ENCODE measurements at regions not wholly inside any gene's neighbourhood (a gene's known extent, or its start where the extent isn't known, plus 50 kb on each side); places are given as distances from the start of the nearest gene placed in this dataset.
"Not testable (repeated sequence)": the region's sequence is repeated elsewhere in the genome, so short reads cannot be mapped to it uniquely, and the experiment has no call there.

DNA sequence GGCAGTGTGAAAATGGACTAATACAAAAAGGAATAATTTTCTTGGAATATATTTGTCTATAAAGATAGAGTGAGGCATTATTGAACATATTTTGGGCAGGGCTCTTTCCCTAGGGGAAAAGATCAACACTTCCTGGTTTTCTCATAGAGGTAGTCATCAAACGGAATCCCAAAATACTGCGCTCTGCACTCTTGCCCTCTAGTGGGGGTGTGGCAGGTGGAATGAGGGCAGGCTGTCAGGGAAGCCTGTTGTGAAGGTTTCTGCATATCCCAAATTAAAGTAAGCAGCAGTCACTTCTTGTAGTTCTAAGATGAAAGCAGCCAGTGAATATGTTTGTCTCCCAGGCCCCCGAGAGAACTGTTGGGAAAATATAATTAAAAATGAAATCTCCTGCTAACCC lies 666.8 kb upstream of the TMEM132C start:
- no peaks in the 10 kb centered on the region for H3K4me1 ChIP-seq
- intact Hi-C loops (cut with DNase I): no loop called here

GRCh38 chr12:127606476-127607015 lies 660.4 kb upstream of the TMEM132C start:
- Histone ChIP-seq H3K36me3 (no peaks in the 10 kb centered on the region), H3K27ac (replicated peaks in 1 of 4) (no peak overlapping the region), H3K4me3 (no peak overlapping the region), H3K27me3 (no peaks in the 10 kb centered on the region), H3K4me1 (no peaks in the 10 kb centered on the region), H3K9me3 (no peaks in the 10 kb centered on the region)
- WGBS: 89% methylated on average over 3 of the region's 3 CpGs
- no peak for DNase-seq (ENCODE audit: extremely low spot score)
- intact Hi-C loops (cut with DNase I): no loop called here
- TF ChIP-seq, protein P1, sequence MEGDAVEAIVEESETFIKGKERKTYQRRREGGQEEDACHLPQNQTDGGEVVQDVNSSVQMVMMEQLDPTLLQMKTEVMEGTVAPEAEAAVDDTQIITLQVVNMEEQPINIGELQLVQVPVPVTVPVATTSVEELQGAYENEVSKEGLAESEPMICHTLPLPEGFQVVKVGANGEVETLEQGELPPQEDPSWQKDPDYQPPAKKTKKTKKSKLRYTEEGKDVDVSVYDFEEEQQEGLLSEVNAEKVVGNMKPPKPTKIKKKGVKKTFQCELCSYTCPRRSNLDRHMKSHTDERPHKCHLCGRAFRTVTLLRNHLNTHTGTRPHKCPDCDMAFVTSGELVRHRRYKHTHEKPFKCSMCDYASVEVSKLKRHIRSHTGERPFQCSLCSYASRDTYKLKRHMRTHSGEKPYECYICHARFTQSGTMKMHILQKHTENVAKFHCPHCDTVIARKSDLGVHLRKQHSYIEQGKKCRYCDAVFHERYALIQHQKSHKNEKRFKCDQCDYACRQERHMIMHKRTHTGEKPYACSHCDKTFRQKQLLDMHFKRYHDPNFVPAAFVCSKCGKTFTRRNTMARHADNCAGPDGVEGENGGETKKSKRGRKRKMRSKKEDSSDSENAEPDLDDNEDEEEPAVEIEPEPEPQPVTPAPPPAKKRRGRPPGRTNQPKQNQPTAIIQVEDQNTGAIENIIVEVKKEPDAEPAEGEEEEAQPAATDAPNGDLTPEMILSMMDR (IDR thresholded peaks at IDR 0.05): no peak
- no peak for TF ChIP-seq POLR2A (IDR thresholded peaks at IDR 0.05; ENCODE audit: low read depth)
- no peak for TF ChIP-seq POLR2AphosphoS5 (IDR thresholded peaks at IDR 0.05)
- TF ChIP-seq EP300 (IDR thresholded peaks at IDR 0.05): no peak

More for the DNA sequence above, 666.8 kb upstream of the TMEM132C start:
- DNase-seq (ENCODE audit: extremely low spot score): no peak
- Histone ChIP-seq H3K36me3 (no peaks in the 10 kb centered on the region), H3K27me3 (no peaks in the 10 kb centered on the region), H3K9me3 (no peaks in the 10 kb centered on the region), H3K27ac (replicated peaks in 1 of 4) (no peak overlapping the region), H3K4me3 (no peak overlapping the region)
- WGBS: 64% methylated on average over 3 of the region's 3 CpGs
- TF ChIP-seq POLR2AphosphoS5 (IDR thresholded peaks at IDR 0.05): no peak
- TF ChIP-seq, protein P1 (IDR thresholded peaks at IDR 0.05): no peak
- no peak for TF ChIP-seq EP300 (IDR thresholded peaks at IDR 0.05)
- no peak for TF ChIP-seq POLR2A (IDR thresholded peaks at IDR 0.05; ENCODE audit: low read depth)

DNA sequence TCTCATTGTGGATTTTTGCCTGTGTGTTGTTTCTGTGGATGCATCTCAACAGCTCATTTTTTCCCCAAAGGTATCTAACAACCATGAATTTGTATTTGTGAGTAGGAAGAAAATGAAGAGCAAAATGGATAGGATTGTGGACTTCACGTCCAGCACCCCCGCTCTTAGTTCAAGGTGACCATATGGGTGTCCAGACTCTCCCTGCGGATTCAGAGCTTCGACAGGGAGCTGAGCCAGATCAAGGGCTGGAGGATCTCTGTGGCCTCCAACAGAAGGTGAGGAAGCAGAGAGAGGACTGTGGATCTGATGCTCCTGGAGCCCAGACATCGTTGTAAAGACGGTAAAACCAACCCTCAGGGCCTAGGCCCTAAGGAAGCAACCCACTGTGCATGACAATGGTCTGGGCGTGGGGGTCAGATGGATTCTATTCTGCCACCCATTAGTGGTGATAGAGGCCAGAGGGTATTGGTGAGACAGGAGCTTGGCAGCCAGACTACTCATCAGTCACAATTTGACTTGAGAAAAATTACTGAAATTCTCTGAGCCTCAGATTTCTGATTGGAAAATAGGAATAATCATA lies 659.7 kb upstream of the TMEM132C start:
- TF ChIP-seq, protein P1 (IDR thresholded peaks at IDR 0.05): no peak
- no peak for TF ChIP-seq POLR2A (IDR thresholded peaks at IDR 0.05; ENCODE audit: low read depth)
- TF ChIP-seq EP300 (IDR thresholded peaks at IDR 0.05): no peak
- TF ChIP-seq POLR2AphosphoS5 (IDR thresholded peaks at IDR 0.05): no peak
- Histone ChIP-seq H3K4me1 (no peaks in the 10 kb centered on the region), H3K4me3 (no peak overlapping the region), H3K36me3 (no peaks in the 10 kb centered on the region), H3K27me3 (no peaks in the 10 kb centered on the region), H3K9me3 (no peaks in the 10 kb centered on the region), H3K27ac (replicated peaks in 1 of 4) (no peak overlapping the region)
- no peak for DNase-seq (ENCODE audit: extremely low spot score)
- WGBS: 91% methylated on average over 5 of the region's 7 CpGs
- intact Hi-C loops (cut with DNase I): no loop called here

DNA sequence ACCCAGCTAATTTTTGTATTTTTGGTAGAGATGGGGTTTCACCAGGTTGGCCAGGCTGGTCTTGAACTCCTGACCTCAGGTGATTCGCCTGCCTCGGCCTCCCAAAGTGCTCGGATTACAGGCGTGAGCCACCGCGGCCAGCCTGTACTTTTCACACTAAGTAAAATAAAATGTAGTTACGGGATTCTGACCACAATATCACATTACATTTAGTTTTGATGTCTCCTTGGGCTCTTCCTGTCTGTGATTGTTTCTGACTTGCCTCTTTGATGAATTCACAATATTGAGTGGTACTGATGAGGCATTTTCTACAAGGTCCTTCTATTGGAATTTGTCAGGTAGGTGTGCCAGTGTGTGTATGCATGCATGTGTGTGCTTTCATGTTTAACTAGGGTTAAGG lies 658.6 kb upstream of the TMEM132C start:
- 91% methylated on average over 7 of the region's 7 CpGs for WGBS
- not testable (repeated sequence) for H3K4me1 ChIP-seq

DNA sequence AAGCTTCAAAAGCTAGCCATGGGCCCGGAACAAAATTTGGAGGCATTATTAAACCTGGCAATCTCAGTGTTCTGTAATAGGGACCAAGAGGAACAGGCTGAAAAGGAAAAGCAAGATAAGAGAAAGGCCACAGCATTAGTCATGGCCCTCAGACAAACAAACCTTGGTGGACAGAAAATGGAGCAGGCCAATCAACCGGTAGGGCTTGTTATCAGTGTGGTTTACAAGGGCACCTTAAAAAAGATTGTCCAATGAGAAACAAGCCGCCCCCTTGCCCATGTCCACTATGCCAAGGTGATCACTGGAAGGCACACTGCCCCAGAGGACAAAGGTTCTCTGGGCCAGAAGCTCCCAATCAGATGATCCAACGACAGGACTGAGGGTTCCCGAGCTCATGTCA lies 653.9 kb upstream of the TMEM132C start:
- no peak overlapping the region for H3K4me3 ChIP-seq
- no peaks in the 10 kb centered on the region for H3K27me3 ChIP-seq
- WGBS: 76% methylated on average over 5 of the region's 5 CpGs
- TF ChIP-seq EP300 (IDR thresholded peaks at IDR 0.05) (no peak), POLR2AphosphoS5 (IDR thresholded peaks at IDR 0.05) (no peak), POLR2A (IDR thresholded peaks at IDR 0.05; ENCODE audit: low read depth) (no peak)
- TF ChIP-seq, protein P1 (IDR thresholded peaks at IDR 0.05): no peak
- no peaks in the 10 kb centered on the region for H3K4me1 ChIP-seq
- intact Hi-C loops (cut with DNase I): no loop called here
- no peak overlapping the region for H3K27ac ChIP-seq (replicated peaks in 1 of 4)
- no peak for DNase-seq (ENCODE audit: extremely low spot score)
- no peaks in the 10 kb centered on the region for H3K36me3 ChIP-seq
- no peaks in the 10 kb centered on the region for H3K9me3 ChIP-seq

More for the DNA sequence above, 658.6 kb upstream of the TMEM132C start:
- intact Hi-C loops (cut with DNase I); H3K27me3 ChIP-seq; H3K36me3 ChIP-seq; H3K4me3 ChIP-seq; H3K9me3 ChIP-seq; DNase-seq (ENCODE audit: extremely low spot score); H3K27ac ChIP-seq (replicated peaks in 1 of 4): not testable (repeated sequence)
